Panc1 (cell line): ENCODE measurements at regions not wholly inside any gene's neighbourhood (a gene's known extent, or its start where the extent isn't known, plus 50 kb on each side); places are given as distances from the start of the nearest gene placed in this dataset.

ENCODE experiments used
- ATAC-seq: fragments of 200-7000 bp; cut with Tn5 transposase; 2 replicates; pipeline ENCODE4 v1.9.1; 2020; ENCODE audit warnings: mild to moderate bottlenecking, moderate library complexity
- BruUV-seq: library from RNA; stranded (reverse); fragments of 400-500 nt; replicated peaks from 2 replicates; lab custom pipeline; 2021; lab: Mats Ljungman, UMichigan
- CTCF ChIA-PET: fragments of 300-600 bp; sonication (Branson Sonifier 250); formaldehyde crosslinking; loops from one replicate; lab custom pipeline; 2022; ENCODE audit warnings: antibody characterized with exemption; lab: Charles Lee
- POLR2A ChIA-PET: fragments of 300-600 bp; sonication (Branson Sonifier 250); formaldehyde crosslinking; loops from one replicate; lab custom pipeline; 2022; ENCODE audit warnings: antibody characterized with exemption; lab: Charles Lee
- DNase-seq: peaks from one replicate; pipeline ENCODE4 v3.0.0-alpha.2; 2010; ENCODE audit warnings: low read depth, low spot score
- H3K27ac ChIP-seq: 2 replicates; pipeline ENCODE4 v1.5.1; 2011; ENCODE audit warnings: mild to moderate bottlenecking, low read length, inconsistent platforms
- H3K27me3 ChIP-seq: fragments of 200-500 bp; sonication (Bioruptor generic); 2 replicates; pipeline ENCODE4 v1.6.0; 2014; ENCODE audit warnings: low read length, inconsistent platforms; ENCODE audit not compliant: control insufficient read depth, insufficient read depth
- H3K36me3 ChIP-seq: fragments of 200-500 bp; sonication (Bioruptor generic); 2 replicates; pipeline ENCODE4 v1.5.1; 2014; ENCODE audit warnings: inconsistent platforms, mild to moderate bottlenecking, low read length, moderate library complexity; ENCODE audit not compliant: control insufficient read depth, insufficient read depth
- H3K4me1 ChIP-seq: 2 replicates; pipeline ENCODE4 v1.5.1; 2011; ENCODE audit warnings: inconsistent platforms, mild to moderate bottlenecking, low read length, moderate library complexity; ENCODE audit not compliant: control insufficient read depth, insufficient read depth
- H3K4me3 ChIP-seq, 2 experiments: 2 replicates each; pipeline ENCODE4 v1.5.1; 2011 to 2012; ENCODE audit warnings: low read depth in 2 of 2, low read length in 2 of 2, mild to moderate bottlenecking in 2 of 2, inconsistent platforms in 1 of 2, moderate library complexity in 1 of 2
- H3K9me3 ChIP-seq: fragments of 200-500 bp; sonication (Bioruptor generic); 2 replicates; pipeline ENCODE4 v1.5.1; 2014; ENCODE audit warnings: low read depth, mild to moderate bottlenecking, inconsistent platforms, low read length, moderate library complexity; ENCODE audit not compliant: control insufficient read depth, insufficient read depth
- CTCF ChIP-seq: fragments of 450-650 bp; IDR thresholded peaks from 2 replicates; pipeline ENCODE4 v1.5.1; 2017; ENCODE audit warnings: mild to moderate bottlenecking
- POLR2AphosphoS5 ChIP-seq: IDR thresholded peaks from 2 replicates; pipeline ENCODE4 v1.6.1; 2012; ENCODE audit warnings: mild to moderate bottlenecking, low read depth, low read length, moderate library complexity
- REST ChIP-seq, 2 experiments: IDR thresholded peaks; 2 replicates each; pipeline ENCODE4 v1.6.1; 2011 to 2012; ENCODE audit warnings: low read depth in 2 of 2, control low read depth in 1 of 2, low read length in 1 of 2, mild to moderate bottlenecking in 1 of 2, moderate library complexity in 1 of 2; ENCODE audit not compliant: insufficient read depth in 1 of 2
- SIN3A ChIP-seq: IDR thresholded peaks from 2 replicates; pipeline ENCODE4 v1.6.1; 2012; ENCODE audit warnings: low read depth, mild to moderate bottlenecking, low read length, moderate library complexity, borderline replicate concordance; ENCODE audit not compliant: insufficient read depth
- TCF7L2 ChIP-seq: IDR thresholded peaks from 2 replicates; pipeline ENCODE4 v1.6.1; 2011; ENCODE audit warnings: mild to moderate bottlenecking, low read depth, low read length, inconsistent platforms
- in situ Hi-C: cut with HindIII; loops from 2 replicates; pipeline ENCODE4 v1.10.0; 2016; ENCODE audit warnings: low sequenced_read_pairs, low pct_unique_long_range_greater_than_20kb
- intact Hi-C: fragments of 100-400 bp; cut with micrococcal nuclease; formaldehyde crosslinking; loops from one replicate; pipeline ENCODE4 v1.10.0; 2022; ENCODE audit not compliant: unreplicated experiment

- Histone ChIP-seq H3K27me3 (no peaks in the 10 kb centered on the region), H3K9me3 (no peaks in the 10 kb centered on the region), H3K27ac (no peak overlapping the region), H3K4me3 (no peak overlapping the region), H3K36me3 (no peaks in the 10 kb centered on the region), H3K4me1 (no peaks in the 10 kb centered on the region)
- intact Hi-C loops, result no loop called here
- DNase-seq (no peak), ATAC-seq (no peak)
- ChIA-PET CTCF (no interaction called here), POLR2A (no interaction called here)
- BruUV-seq, result no TSS peak
- no peak for TF ChIP-seq POLR2AphosphoS5
- in situ Hi-C loops, result no loop called here
Measured at GRCh38 chr7:68911754-68912153, 686.5 kb upstream of the AUTS2 start.

- intact Hi-C loops, result no loop called here
Measured at GRCh38 chr7:68914006-68914405, 684.3 kb upstream of the AUTS2 start.

More at GRCh38 chr7:68914006-68914405, 684.3 kb upstream of the AUTS2 start:
- POLR2A ChIA-PET, result no interaction called here
- no peaks in the 10 kb centered on the region for H3K9me3 ChIP-seq
- BruUV-seq, result no TSS peak
- no peaks in the 10 kb centered on the region for H3K36me3 ChIP-seq
- no peak overlapping the region for H3K27ac ChIP-seq
- no peak for DNase-seq
- H3K4me3 ChIP-seq, result no peak overlapping the region
- H3K27me3 ChIP-seq, result no peaks in the 10 kb centered on the region
- no peak for ATAC-seq
- CTCF ChIA-PET, result no interaction called here
- H3K4me1 ChIP-seq, result no peaks in the 10 kb centered on the region
- in situ Hi-C loops, result no loop called here
- TF ChIP-seq TCF7L2 (no peak), SIN3A (no peak), REST (IDR thresholded peaks at IDR 0.05; ENCODE audit: insufficient read depth in 1 of 2, low read depth in 2 of 2, low read length in 1 of 2) (no peak), POLR2AphosphoS5 (no peak), CTCF (no peak)
